Stimulated activated CD8-positive, alpha-beta memory T cell treated with anti-CD3 and anti-CD28 coated beads, Interleukin-4, amount 100 ng/mL, for 4 hours (primary cell): ENCODE measurements at regions not wholly inside any gene's neighbourhood (a gene's known extent, or its start where the extent isn't known, plus 50 kb on each side); places are given as distances from the start of the nearest gene placed in this dataset.

Source experiments
- DNase-seq, 2 donors: peaks; one replicate each; pipeline ENCODE4 v3.0.0-alpha.2; 2020; ENCODE audit warnings: low read depth in 2 of 2, low spot score in 1 of 2

GRCh38 chrX:43005561-43005960 lies 227.6 kb upstream of the PPP1R2C start:
- DNase-seq = no peak

GRCh38 chrX:43008356-43008755 lies 230.4 kb upstream of the PPP1R2C start:
- DNase-seq = no peak

- no peak for DNase-seq
Observed at GRCh38 chrX:43016021-43016420, 238.1 kb upstream of the PPP1R2C start.

GRCh38 chrX:43018031-43018430 lies 240.1 kb upstream of the PPP1R2C start:
- no peak for DNase-seq

GRCh38 chrX:43019021-43019420 lies 241.1 kb upstream of the PPP1R2C start:
- no peak for DNase-seq

GRCh38 chrX:43025806-43026315 lies 247.9 kb upstream of the PPP1R2C start:
- no peak for DNase-seq

- no peak for DNase-seq
Observed at GRCh38 chrX:43064096-43064495, 286.1 kb upstream of the PPP1R2C start.

- no peak for DNase-seq
Observed at GRCh38 chrX:43065978-43066377, 288.0 kb upstream of the PPP1R2C start.

- no peak for DNase-seq
Observed at GRCh38 chrX:43068639-43069038, 290.7 kb upstream of the PPP1R2C start.

GRCh38 chrX:43083016-43083415 lies 305.1 kb upstream of the PPP1R2C start:
- DNase-seq = no peak

- DNase-seq = no peak
Observed at GRCh38 chrX:43087830-43088229, 309.9 kb upstream of the PPP1R2C start.

GRCh38 chrX:43096830-43097229 lies 318.9 kb upstream of the PPP1R2C start:
- no peak for DNase-seq

GRCh38 chrX:43106009-43106408 lies 328.0 kb upstream of the PPP1R2C start:
- DNase-seq = no peak

GRCh38 chrX:43108828-43109227 lies 330.9 kb upstream of the PPP1R2C start:
- DNase-seq = no peak

GRCh38 chrX:43121637-43122036 lies 343.7 kb upstream of the PPP1R2C start:
- no peak for DNase-seq

- no peak for DNase-seq
Observed at GRCh38 chrX:43139645-43140044, 361.7 kb upstream of the PPP1R2C start.

GRCh38 chrX:43140582-43140981 lies 362.6 kb upstream of the PPP1R2C start:
- no peak for DNase-seq

- DNase-seq = no peak
Observed at GRCh38 chrX:43141885-43142284, 363.9 kb upstream of the PPP1R2C start.

- no peak for DNase-seq
Observed at GRCh38 chrX:43148305-43148704, 370.3 kb upstream of the PPP1R2C start.

- DNase-seq = no peak
Observed at GRCh38 chrX:43165343-43165920, 387.5 kb upstream of the PPP1R2C start.

- no peak for DNase-seq
Observed at GRCh38 chrX:43166874-43167273, 388.9 kb upstream of the PPP1R2C start.

GRCh38 chrX:43175434-43175833 lies 397.5 kb upstream of the PPP1R2C start:
- DNase-seq = no peak

GRCh38 chrX:43176686-43177085 lies 398.7 kb upstream of the PPP1R2C start:
- DNase-seq = no peak
